SK-N-MC (cell line): ENCODE measurements at regions not wholly inside any gene's neighbourhood (a gene's known extent, or its start where the extent isn't known, plus 50 kb on each side); places are given as distances from the start of the nearest gene placed in this dataset.

ENCODE experiments used
- EZH2 ChIP-seq: fragments of 200-600 bp; sonication (generic); IDR thresholded peaks from one replicate; pipeline ENCODE4 v1.6.1; 2017; ENCODE audit warnings: antibody characterized with exemption
- FOXP2 ChIP-seq: optimal IDR thresholded peaks from 2 replicates; pipeline ENCODE3; 2011; ENCODE audit warnings: mild to moderate bottlenecking, moderate library complexity; ENCODE audit not compliant: insufficient read depth; ENCODE audit errors: extremely low read length, control extremely low read depth
- POLR2AphosphoS5 ChIP-seq: IDR thresholded peaks from 2 replicates; pipeline ENCODE4 v1.6.1; 2012; ENCODE audit warnings: mild to moderate bottlenecking, low read depth, low read length, borderline replicate concordance

DNA sequence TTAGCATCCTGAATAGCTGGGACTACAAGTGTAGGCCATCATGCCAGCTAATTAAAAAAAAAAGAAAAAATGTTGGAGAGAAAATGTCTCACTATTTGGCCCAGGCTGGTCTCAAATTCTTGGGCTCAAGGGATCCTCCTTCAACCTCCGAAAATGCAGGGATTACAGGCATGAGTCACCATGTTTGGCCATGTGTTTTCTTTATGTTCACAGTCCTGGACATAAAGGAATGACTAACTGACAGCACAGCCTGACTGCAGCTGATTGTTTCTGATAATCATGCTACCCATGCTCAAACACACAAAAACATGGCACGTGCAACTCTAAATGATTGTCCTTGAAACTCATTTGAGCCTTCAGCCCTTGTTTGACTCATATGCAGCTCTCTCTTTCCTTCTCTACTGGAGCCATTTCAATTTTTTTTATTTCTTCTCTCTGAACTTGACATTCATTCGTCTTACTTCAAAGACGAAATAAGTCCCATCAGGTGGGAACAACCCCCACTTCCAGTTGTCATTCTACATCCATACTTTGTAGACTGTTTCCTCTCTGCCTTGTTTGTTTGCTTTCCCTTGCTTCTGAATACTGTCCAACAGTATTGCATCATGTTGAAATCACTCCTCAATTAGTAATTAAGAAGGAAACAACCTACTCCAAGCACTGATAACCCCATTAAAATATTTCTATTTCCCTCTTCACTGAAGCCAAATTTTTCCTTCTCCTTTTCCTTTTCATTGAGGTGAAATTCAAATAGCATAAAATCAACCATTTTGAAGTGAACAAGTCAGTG, 413.0 kb downstream of the BMP2 start:
- TF ChIP-seq EZH2 (no peak), POLR2AphosphoS5 (no peak), FOXP2 (no peak)
